SK-N-SH treated with all-trans-retinoic acid at 6 μM for 48 hours (cell line): ENCODE measurements at regions not wholly inside any gene's neighbourhood (a gene's known extent, or its start where the extent isn't known, plus 50 kb on each side); places are given as distances from the start of the nearest gene placed in this dataset.

Source experiments
- ATAC-seq: fragments of 200-7000 bp; cut with Tn5 transposase; 3 replicates; pipeline ENCODE4 v1.9.1; 2020; ENCODE audit warnings: mild to moderate bottlenecking, moderate library complexity
- ARNTL ChIP-seq: fragments of 450-650 bp; formaldehyde crosslinking; IDR thresholded peaks from 2 replicates; pipeline ENCODE4 v1.5.0; 2020; ENCODE audit warnings: low read depth, mild to moderate bottlenecking, moderate library complexity, borderline replicate concordance
- BACH2 ChIP-seq: fragments of 250-450 bp; sonication (Bioruptor Pico); IDR thresholded peaks from 2 replicates; pipeline ENCODE4 v1.9.0; 2021; ENCODE audit warnings: mild to moderate bottlenecking, borderline replicate concordance
- CSDC2 ChIP-seq: fragments of 250-450 bp; sonication (Bioruptor Pico); IDR thresholded peaks from 2 replicates; pipeline ENCODE4 v1.5.0; 2020; ENCODE audit warnings: mild to moderate bottlenecking, moderate library complexity
- ESRRG ChIP-seq: fragments of 250-450 bp; sonication (Bioruptor Pico); IDR thresholded peaks from 2 replicates; pipeline ENCODE4 v1.6.1; 2021; ENCODE audit warnings: mild to moderate bottlenecking
- GLIS3 ChIP-seq: fragments of 250-450 bp; sonication (Bioruptor Pico); IDR thresholded peaks from 2 replicates; pipeline ENCODE4 v1.5.0; 2020; ENCODE audit warnings: mild to moderate bottlenecking, moderate library complexity
- ISL1 ChIP-seq: fragments of 250-450 bp; sonication (Bioruptor Pico); IDR thresholded peaks from 2 replicates; pipeline ENCODE4 v2.1.2; 2022; ENCODE audit warnings: mild to moderate bottlenecking, moderate library complexity
- PPARA ChIP-seq: fragments of 250-450 bp; sonication (Bioruptor Pico); IDR thresholded peaks from 2 replicates; pipeline ENCODE4 v1.5.0; 2020; ENCODE audit warnings: mild to moderate bottlenecking, borderline replicate concordance
- RARB ChIP-seq: fragments of 250-450 bp; sonication (Bioruptor Pico); IDR thresholded peaks from 2 replicates; pipeline ENCODE4 v1.8.0; 2021; ENCODE audit warnings: mild to moderate bottlenecking, moderate library complexity
- SNAI2 ChIP-seq: fragments of 250-450 bp; sonication (Bioruptor Pico); IDR thresholded peaks from 2 replicates; pipeline ENCODE4 v1.5.0; 2020; ENCODE audit warnings: mild to moderate bottlenecking, moderate library complexity
- TCF4 ChIP-seq: fragments of 250-450 bp; sonication (Bioruptor Pico); IDR thresholded peaks from 2 replicates; pipeline ENCODE4 v1.8.0; 2021; ENCODE audit warnings: mild to moderate bottlenecking, moderate library complexity, borderline replicate concordance
- TOX ChIP-seq: fragments of 250-450 bp; sonication (Bioruptor Pico); IDR thresholded peaks from 2 replicates; pipeline ENCODE4 v1.8.0; 2021; ENCODE audit warnings: mild to moderate bottlenecking, moderate library complexity, borderline replicate concordance
- ZC3H10 ChIP-seq: fragments of 250-450 bp; sonication (Bioruptor Pico); IDR thresholded peaks from 2 replicates; pipeline ENCODE4 v1.5.1; 2021; ENCODE audit warnings: mild to moderate bottlenecking, moderate library complexity
- ZFP3 ChIP-seq: fragments of 250-450 bp; sonication (Bioruptor Pico); IDR thresholded peaks from 2 replicates; pipeline ENCODE4 v1.5.0; 2020; ENCODE audit warnings: mild to moderate bottlenecking, moderate library complexity
- ZFP30 ChIP-seq: fragments of 450-650 bp; formaldehyde crosslinking; IDR thresholded peaks from 2 replicates; pipeline ENCODE4 v1.5.0; 2022; ENCODE audit warnings: mild to moderate bottlenecking, moderate library complexity
- ZNF565 ChIP-seq: fragments of 450-650 bp; formaldehyde crosslinking; conservative IDR thresholded peaks from 2 replicates; pipeline ENCODE4 v1.5.0; 2020; ENCODE audit warnings: low read depth, mild to moderate bottlenecking, moderate library complexity
- ZNF8 ChIP-seq: fragments of 450-650 bp; formaldehyde crosslinking; IDR thresholded peaks from 2 replicates; pipeline ENCODE4 v1.5.0; 2020; ENCODE audit warnings: mild to moderate bottlenecking, moderate library complexity
- TF ChIP-seq, protein P1 (sequence below): fragments of 250-450 bp; sonication (Bioruptor Pico); IDR thresholded peaks from 2 replicates; pipeline ENCODE4 v1.5.0; 2020; ENCODE audit warnings: mild to moderate bottlenecking, moderate library complexity
- TF ChIP-seq, protein P2 (sequence below): fragments of 250-450 bp; sonication (Bioruptor Pico); IDR thresholded peaks from 2 replicates; pipeline ENCODE4 v1.8.0; 2021; ENCODE audit warnings: low read depth, mild to moderate bottlenecking, moderate library complexity, borderline replicate concordance
- TF ChIP-seq, protein P3 (sequence below): fragments of 250-450 bp; sonication (Bioruptor Pico); IDR thresholded peaks from 2 replicates; pipeline ENCODE4 v1.5.1; 2020; ENCODE audit warnings: low read depth, mild to moderate bottlenecking, moderate library complexity
- TF ChIP-seq, protein P4 (sequence below): fragments of 250-450 bp; sonication (Bioruptor Pico); IDR thresholded peaks from 2 replicates; pipeline ENCODE4 v1.5.1; 2021; ENCODE audit warnings: mild to moderate bottlenecking, moderate library complexity

DNA sequence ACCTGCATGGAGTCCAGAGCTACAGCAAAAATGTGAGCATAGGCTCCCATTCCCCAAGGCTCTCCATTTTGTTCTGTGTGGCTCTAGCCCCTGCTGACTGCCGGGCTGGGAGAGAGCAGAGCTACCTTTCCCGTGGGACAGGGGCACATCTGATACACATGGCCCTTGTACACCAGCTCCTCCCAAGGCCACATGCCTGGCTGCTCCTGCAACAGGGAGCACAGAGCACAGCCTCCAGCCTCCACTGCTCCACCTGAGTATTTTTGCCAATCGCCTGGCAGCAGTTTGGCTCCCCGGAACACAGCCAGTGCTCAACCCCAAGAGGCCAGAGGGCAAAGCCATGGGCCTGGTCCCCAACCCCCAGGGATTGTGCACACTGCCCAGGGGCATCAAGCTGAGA lies 146.5 kb downstream of the CHD1L start:
- peak; percentile 29 for ATAC-seq
- TF ChIP-seq PPARA (CRISPR knock-in tag), result no peak
- no peak for TF ChIP-seq CSDC2
- no peak for TF ChIP-seq ZNF8 (CRISPR knock-in tag)
- no peak for TF ChIP-seq SNAI2 (CRISPR knock-in tag)
- TF ChIP-seq ZNF565, result no peak
- TF ChIP-seq TCF4 (CRISPR knock-in tag), result no peak
- TF ChIP-seq, protein P1, sequence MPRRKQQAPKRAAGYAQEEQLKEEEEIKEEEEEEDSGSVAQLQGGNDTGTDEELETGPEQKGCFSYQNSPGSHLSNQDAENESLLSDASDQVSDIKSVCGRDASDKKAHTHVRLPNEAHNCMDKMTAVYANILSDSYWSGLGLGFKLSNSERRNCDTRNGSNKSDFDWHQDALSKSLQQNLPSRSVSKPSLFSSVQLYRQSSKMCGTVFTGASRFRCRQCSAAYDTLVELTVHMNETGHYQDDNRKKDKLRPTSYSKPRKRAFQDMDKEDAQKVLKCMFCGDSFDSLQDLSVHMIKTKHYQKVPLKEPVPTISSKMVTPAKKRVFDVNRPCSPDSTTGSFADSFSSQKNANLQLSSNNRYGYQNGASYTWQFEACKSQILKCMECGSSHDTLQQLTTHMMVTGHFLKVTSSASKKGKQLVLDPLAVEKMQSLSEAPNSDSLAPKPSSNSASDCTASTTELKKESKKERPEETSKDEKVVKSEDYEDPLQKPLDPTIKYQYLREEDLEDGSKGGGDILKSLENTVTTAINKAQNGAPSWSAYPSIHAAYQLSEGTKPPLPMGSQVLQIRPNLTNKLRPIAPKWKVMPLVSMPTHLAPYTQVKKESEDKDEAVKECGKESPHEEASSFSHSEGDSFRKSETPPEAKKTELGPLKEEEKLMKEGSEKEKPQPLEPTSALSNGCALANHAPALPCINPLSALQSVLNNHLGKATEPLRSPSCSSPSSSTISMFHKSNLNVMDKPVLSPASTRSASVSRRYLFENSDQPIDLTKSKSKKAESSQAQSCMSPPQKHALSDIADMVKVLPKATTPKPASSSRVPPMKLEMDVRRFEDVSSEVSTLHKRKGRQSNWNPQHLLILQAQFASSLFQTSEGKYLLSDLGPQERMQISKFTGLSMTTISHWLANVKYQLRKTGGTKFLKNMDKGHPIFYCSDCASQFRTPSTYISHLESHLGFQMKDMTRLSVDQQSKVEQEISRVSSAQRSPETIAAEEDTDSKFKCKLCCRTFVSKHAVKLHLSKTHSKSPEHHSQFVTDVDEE, result no peak
- TF ChIP-seq RARB, result no peak
- no peak for TF ChIP-seq BACH2 (CRISPR knock-in tag)
- TF ChIP-seq ESRRG (CRISPR knock-in tag), result no peak
- TF ChIP-seq TOX (CRISPR knock-in tag), result no peak

DNA sequence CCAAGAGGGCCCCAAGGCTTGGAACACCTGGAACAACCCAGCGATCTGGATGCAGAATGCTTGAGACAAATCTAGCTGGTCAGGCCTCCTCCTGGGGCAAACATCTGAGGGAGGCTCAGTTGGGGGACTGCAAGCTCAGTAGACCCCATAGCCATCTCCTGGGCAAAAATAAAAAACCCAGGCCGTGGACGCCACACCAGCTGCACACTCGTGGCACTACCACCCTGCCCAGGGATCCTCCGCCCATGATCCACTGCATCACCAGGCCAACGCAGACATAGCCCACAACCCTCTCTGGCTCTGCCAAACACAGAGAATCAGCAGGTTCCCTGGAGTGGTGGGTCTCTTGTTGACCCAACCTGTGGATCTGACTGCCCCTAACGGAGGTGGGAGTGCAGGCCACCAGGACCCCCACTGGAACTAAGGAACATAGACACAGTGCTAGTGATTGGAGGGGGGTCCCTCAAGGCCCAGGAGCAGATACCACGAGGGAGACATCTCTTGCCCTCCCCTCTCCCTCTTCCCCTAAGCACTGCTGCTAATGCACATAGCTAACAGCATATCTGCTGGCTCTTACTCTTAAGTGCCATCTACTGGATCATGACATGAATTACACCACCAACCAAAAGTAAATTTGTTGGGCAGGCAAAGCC lies 147.2 kb downstream of the CHD1L start:
- TF ChIP-seq ISL1 (CRISPR knock-in tag) (no peak), CSDC2 (no peak), GLIS3 (CRISPR knock-in tag) (no peak), ZFP3 (CRISPR knock-in tag) (no peak), PPARA (CRISPR knock-in tag) (no peak), ZFP30 (no peak), TOX (CRISPR knock-in tag) (no peak), RARB (no peak)
- TF ChIP-seq, protein P2, sequence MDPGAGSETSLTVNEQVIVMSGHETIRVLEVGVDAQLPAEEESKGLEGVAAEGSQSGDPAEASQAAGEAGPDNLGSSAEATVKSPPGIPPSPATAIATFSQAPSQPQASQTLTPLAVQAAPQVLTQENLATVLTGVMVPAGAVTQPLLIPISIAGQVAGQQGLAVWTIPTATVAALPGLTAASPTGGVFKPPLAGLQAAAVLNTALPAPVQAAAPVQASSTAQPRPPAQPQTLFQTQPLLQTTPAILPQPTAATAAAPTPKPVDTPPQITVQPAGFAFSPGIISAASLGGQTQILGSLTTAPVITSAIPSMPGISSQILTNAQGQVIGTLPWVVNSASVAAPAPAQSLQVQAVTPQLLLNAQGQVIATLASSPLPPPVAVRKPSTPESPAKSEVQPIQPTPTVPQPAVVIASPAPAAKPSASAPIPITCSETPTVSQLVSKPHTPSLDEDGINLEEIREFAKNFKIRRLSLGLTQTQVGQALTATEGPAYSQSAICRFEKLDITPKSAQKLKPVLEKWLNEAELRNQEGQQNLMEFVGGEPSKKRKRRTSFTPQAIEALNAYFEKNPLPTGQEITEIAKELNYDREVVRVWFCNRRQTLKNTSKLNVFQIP (CRISPR knock-in tag), result no peak
- TF ChIP-seq, protein P3, sequence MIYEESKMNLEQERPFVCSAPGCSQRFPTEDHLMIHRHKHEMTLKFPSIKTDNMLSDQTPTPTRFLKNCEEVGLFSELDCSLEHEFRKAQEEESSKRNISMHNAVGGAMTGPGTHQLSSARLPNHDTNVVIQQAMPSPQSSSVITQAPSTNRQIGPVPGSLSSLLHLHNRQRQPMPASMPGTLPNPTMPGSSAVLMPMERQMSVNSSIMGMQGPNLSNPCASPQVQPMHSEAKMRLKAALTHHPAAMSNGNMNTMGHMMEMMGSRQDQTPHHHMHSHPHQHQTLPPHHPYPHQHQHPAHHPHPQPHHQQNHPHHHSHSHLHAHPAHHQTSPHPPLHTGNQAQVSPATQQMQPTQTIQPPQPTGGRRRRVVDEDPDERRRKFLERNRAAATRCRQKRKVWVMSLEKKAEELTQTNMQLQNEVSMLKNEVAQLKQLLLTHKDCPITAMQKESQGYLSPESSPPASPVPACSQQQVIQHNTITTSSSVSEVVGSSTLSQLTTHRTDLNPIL (CRISPR knock-in tag), result no peak
- TF ChIP-seq, protein P1, result no peak
- ATAC-seq, result peak; percentile 95

DNA sequence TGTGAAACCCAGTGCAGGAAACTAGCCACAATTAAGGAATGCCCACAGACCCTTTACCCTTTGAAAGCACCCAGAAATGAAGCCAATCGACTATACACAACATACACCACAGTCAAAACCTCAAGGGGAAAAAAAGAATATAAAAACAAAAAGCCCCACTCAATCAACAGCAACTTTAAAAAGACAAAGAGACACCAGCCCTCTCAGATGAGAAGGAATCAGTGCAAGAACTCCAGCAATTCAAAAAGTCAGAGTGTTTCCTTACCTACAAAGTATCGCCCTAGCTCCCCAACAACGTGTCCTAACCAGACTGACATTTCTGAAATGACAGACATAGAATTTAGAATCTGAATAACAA lies 147.7 kb downstream of the CHD1L start:
- no peak for ATAC-seq
- TF ChIP-seq TCF4 (CRISPR knock-in tag) (no peak), ZC3H10 (CRISPR knock-in tag) (no peak), ESRRG (CRISPR knock-in tag) (no peak), ZFP30 (no peak), ARNTL (CRISPR knock-in tag) (no peak), SNAI2 (CRISPR knock-in tag) (no peak), PPARA (CRISPR knock-in tag) (no peak), ZNF565 (no peak), BACH2 (CRISPR knock-in tag) (no peak), ZNF8 (CRISPR knock-in tag) (no peak), TOX (CRISPR knock-in tag) (no peak)
- TF ChIP-seq, protein P4, sequence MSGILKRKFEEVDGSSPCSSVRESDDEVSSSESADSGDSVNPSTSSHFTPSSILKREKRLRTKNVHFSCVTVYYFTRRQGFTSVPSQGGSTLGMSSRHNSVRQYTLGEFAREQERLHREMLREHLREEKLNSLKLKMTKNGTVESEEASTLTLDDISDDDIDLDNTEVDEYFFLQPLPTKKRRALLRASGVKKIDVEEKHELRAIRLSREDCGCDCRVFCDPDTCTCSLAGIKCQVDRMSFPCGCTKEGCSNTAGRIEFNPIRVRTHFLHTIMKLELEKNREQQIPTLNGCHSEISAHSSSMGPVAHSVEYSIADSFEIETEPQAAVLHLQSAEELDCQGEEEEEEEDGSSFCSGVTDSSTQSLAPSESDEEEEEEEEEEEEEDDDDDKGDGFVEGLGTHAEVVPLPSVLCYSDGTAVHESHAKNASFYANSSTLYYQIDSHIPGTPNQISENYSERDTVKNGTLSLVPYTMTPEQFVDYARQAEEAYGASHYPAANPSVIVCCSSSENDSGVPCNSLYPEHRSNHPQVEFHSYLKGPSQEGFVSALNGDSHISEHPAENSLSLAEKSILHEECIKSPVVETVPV (CRISPR knock-in tag), result no peak
- TF ChIP-seq, protein P3 (CRISPR knock-in tag), result no peak
- TF ChIP-seq, protein P1, result no peak
- TF ChIP-seq, all 23 proteins: peak for 0
